SU-DHL-6 (cell line): ENCODE measurements at regions not wholly inside any gene's neighbourhood (a gene's known extent, or its start where the extent isn't known, plus 50 kb on each side); places are given as distances from the start of the nearest gene placed in this dataset.

Experiments used
- H2AFZ ChIP-seq: fragments of 200-600 bp; sonication (generic); 2 replicates; pipeline ENCODE4 v1.6.1; 2014; ENCODE audit warnings: low read depth, mild to moderate bottlenecking, moderate library complexity, mixed read lengths, antibody characterized with exemption, low read length; ENCODE audit not compliant: severe bottlenecking
- H3F3A ChIP-seq: fragments of 200-600 bp; shearing (Covaris generic); 2 replicates; pipeline ENCODE4 v1.6.0; 2016; ENCODE audit warnings: antibody characterized with exemption, mild to moderate bottlenecking; ENCODE audit not compliant: insufficient read depth
- H3K27ac ChIP-seq: fragments of 200-600 bp; sonication (generic); 2 replicates; pipeline ENCODE4 v1.5.1; 2016; ENCODE audit warnings: low read depth, mild to moderate bottlenecking, low read length, moderate library complexity, mixed read lengths
- H3K27me3 ChIP-seq: fragments of 200-600 bp; sonication (generic), shearing (Covaris generic); 2 replicates; pipeline ENCODE4 v1.6.0; 2014; ENCODE audit warnings: mild to moderate bottlenecking, low read length
- H3K36me3 ChIP-seq: fragments of 200-600 bp; sonication (generic); 2 replicates; pipeline ENCODE4 v1.6.1; 2014; ENCODE audit warnings: mild to moderate bottlenecking, low read length, mixed read lengths
- H3K4me2 ChIP-seq: fragments of 300-600, 200-600 bp; shearing (Covaris generic), sonication (generic); 2 replicates; pipeline ENCODE4 v1.6.0; 2014; ENCODE audit warnings: low read length, low read depth, mild to moderate bottlenecking; ENCODE audit not compliant: poor library complexity, severe bottlenecking
- H3K4me3 ChIP-seq: fragments of 200-600 bp; sonication (generic); 2 replicates; pipeline ENCODE4 v1.5.1; 2014; ENCODE audit warnings: antibody characterized with exemption, low read length, mild to moderate bottlenecking, mixed read lengths; ENCODE audit not compliant: insufficient read depth, poor library complexity, severe bottlenecking
- H3K79me2 ChIP-seq: fragments of 200-600 bp; sonication (generic); 2 replicates; pipeline ENCODE4 v1.6.1; 2014; ENCODE audit warnings: mild to moderate bottlenecking, low read length, moderate library complexity; ENCODE audit not compliant: insufficient read depth
- H3K9ac ChIP-seq: fragments of 200-600 bp; sonication (generic); 2 replicates; pipeline ENCODE4 v1.7.0; 2014; ENCODE audit warnings: mild to moderate bottlenecking, low read length
- H3K9me2 ChIP-seq: fragments of 200-600 bp; sonication (generic); replicated peaks from 2 replicates; pipeline ENCODE4 v1.6.1; 2014; ENCODE audit warnings: low read length; ENCODE audit not compliant: insufficient read depth
- H3K9me3 ChIP-seq: fragments of 200-600 bp; sonication (generic); 2 replicates; pipeline ENCODE4 v1.6.1; 2014; ENCODE audit warnings: low read length, mixed read lengths; ENCODE audit not compliant: insufficient read depth
- H4K20me1 ChIP-seq: fragments of 200-600 bp; sonication (generic); 2 replicates; pipeline ENCODE4 v1.6.1; 2014; ENCODE audit warnings: low read depth, mild to moderate bottlenecking, antibody characterized with exemption, low read length, moderate library complexity, mixed read lengths
- CTCF ChIP-seq: fragments of 200-600 bp; sonication (generic); IDR thresholded peaks from one replicate; pipeline ENCODE4 v1.5.1; 2017; ENCODE audit warnings: antibody characterized with exemption, mild to moderate bottlenecking, low read length, moderate library complexity; ENCODE audit not compliant: insufficient read depth, poor library complexity, severe bottlenecking
- EZH2phosphoT487 ChIP-seq: fragments of 200-600 bp; sonication (generic), shearing (Covaris generic); conservative IDR thresholded peaks from 2 replicates; pipeline ENCODE4 v1.6.1; 2018; ENCODE audit warnings: mild to moderate bottlenecking, antibody characterized with exemption, low read length, moderate library complexity, mixed read lengths

DNA sequence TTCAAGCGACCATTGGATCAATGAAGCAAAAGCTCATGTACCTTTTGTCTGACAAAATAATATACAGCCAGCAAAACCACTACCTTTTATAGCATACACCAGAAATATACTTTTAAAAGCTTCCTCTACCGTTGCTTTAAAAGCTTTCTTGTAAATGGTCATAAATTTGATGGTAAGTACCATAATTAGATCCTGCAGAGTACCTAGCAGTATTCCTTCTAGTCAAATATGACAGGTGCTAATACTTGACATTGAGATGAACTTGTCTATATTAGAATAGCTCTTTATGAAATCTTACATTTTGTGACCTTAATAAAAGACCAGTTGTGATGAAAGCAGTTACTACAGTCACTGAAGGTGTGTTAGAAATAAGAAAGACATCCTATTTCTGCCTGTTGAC is 340.5 kb upstream of the ANO3 start:
- Histone ChIP-seq H3K9me3 (no peaks in the 10 kb centered on the region), H2AFZ (peak overlapping the region; percentile 45), H3K36me3 (no peaks in the 10 kb centered on the region), H3K9ac (no peak overlapping the region), H3K9me2 (no peaks in the 10 kb centered on the region), H3K4me2 (no peak overlapping the region), H3K4me3 (no peak overlapping the region), H3K79me2 (no peaks in the 10 kb centered on the region), H4K20me1 (no peaks in the 10 kb centered on the region), H3K27ac (no peak overlapping the region), H3K27me3 (no peaks in the 10 kb centered on the region), H3F3A (no peaks in the 10 kb centered on the region)
- TF ChIP-seq CTCF (no peak), EZH2phosphoT487 (no peak)

- Histone ChIP-seq H3K79me2 (no peaks in the 10 kb centered on the region), H3K27ac (no peak overlapping the region), H3K4me3 (no peak overlapping the region), H2AFZ (no peak overlapping the region), H3K9me2 (no peaks in the 10 kb centered on the region), H3F3A (no peaks in the 10 kb centered on the region), H4K20me1 (no peaks in the 10 kb centered on the region), H3K9me3 (no peaks in the 10 kb centered on the region), H3K4me2 (no peak overlapping the region), H3K36me3 (no peaks in the 10 kb centered on the region), H3K27me3 (no peaks in the 10 kb centered on the region), H3K9ac (no peak overlapping the region)
- no peak for TF ChIP-seq CTCF
- no peak for TF ChIP-seq EZH2phosphoT487
Observed at GRCh38 chr11:25992294-25992693, 339.6 kb upstream of the ANO3 start.

- no peak overlapping the region for H3K4me2 ChIP-seq
- H3K27ac ChIP-seq, result no peak overlapping the region
- no peaks in the 10 kb centered on the region for H3F3A ChIP-seq
- no peak overlapping the region for H2AFZ ChIP-seq
- H4K20me1 ChIP-seq, result no peaks in the 10 kb centered on the region
- no peak overlapping the region for H3K9ac ChIP-seq
- TF ChIP-seq EZH2phosphoT487 (no peak), CTCF (no peak)
- no peaks in the 10 kb centered on the region for H3K36me3 ChIP-seq
- no peaks in the 10 kb centered on the region for H3K79me2 ChIP-seq
- no peaks in the 10 kb centered on the region for H3K9me2 ChIP-seq
- H3K4me3 ChIP-seq, result no peak overlapping the region
- no peaks in the 10 kb centered on the region for H3K27me3 ChIP-seq
- no peaks in the 10 kb centered on the region for H3K9me3 ChIP-seq
Observed at GRCh38 chr11:25993016-25993415, 338.9 kb upstream of the ANO3 start.

DNA sequence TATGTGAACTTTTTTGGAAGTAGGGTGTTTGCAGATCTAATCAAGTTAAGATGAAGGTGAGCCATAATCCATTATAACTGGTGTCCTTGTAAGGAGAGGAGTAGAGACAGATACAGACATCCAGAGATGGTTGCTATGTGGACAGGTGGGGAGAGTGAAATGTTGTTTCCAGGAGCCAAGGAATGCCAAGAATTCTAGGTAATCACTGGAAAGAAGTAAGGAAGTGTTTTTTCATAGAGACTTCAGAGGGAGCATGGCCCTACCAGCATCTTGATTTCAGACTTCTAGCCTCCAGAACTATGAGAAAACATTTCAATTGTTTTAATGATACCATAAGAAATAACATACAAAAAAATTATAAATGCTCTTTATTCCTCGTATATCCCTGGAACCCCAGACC is 320.5 kb upstream of the ANO3 start:
- no peaks in the 10 kb centered on the region for H3K79me2 ChIP-seq
- no peaks in the 10 kb centered on the region for H3K9me3 ChIP-seq
- no peak overlapping the region for H3K9ac ChIP-seq
- H3K9me2 ChIP-seq, result no peaks in the 10 kb centered on the region
- TF ChIP-seq EZH2phosphoT487 (no peak), CTCF (no peak)
- H3K4me2 ChIP-seq, result no peak overlapping the region
- peak overlapping the region; percentile 2 for H2AFZ ChIP-seq
- H3K27ac ChIP-seq, result no peak overlapping the region
- no peaks in the 10 kb centered on the region for H3F3A ChIP-seq
- no peaks in the 10 kb centered on the region for H3K27me3 ChIP-seq
- peaks cover 5% of the 10 kb centered on the region; the same call in 1 of the 2 replicates for H3K36me3 ChIP-seq
- no peak overlapping the region for H3K4me3 ChIP-seq
- H4K20me1 ChIP-seq, result no peaks in the 10 kb centered on the region
